MCF 10A (cell line): ENCODE measurements at regions not wholly inside any gene's neighbourhood (a gene's known extent, or its start where the extent isn't known, plus 50 kb on each side); places are given as distances from the start of the nearest gene placed in this dataset.

Experiments
- BruUV-seq: library from RNA; stranded (reverse); fragments of 400-500 nt; replicated peaks from 2 replicates; lab custom pipeline; 2021; lab: Mats Ljungman, UMichigan
- CTCF ChIA-PET: fragments of 300-600 bp; sonication (Branson Sonifier 250); formaldehyde crosslinking; extraction: SDS; loops from one replicate; lab custom pipeline; 2021; ENCODE audit warnings: antibody characterized with exemption, inconsistent platforms; lab: Yijun Ruan, JAX
- POLR2A ChIA-PET: fragments of 300-600, 350-650 bp; sonication (Branson Sonifier 250); formaldehyde crosslinking; extraction: SDS; loops from one replicate; lab custom pipeline; 2020; ENCODE audit warnings: antibody characterized with exemption, inconsistent platforms; lab: Yijun Ruan, JAX
- DNase-seq: peaks from one replicate; pipeline ENCODE4 v3.0.0-alpha.2; 2018; ENCODE audit not compliant: unreplicated experiment
- H3K27ac Mint-ChIP-seq: one replicate; pipeline ENCODE4 v1.8.0; 2022; ENCODE audit warnings: mild to moderate bottlenecking, low read depth, mixed read lengths; ENCODE audit not compliant: unreplicated experiment
- H3K27me3 Mint-ChIP-seq: one replicate; pipeline ENCODE4 v1.8.0; 2022; ENCODE audit warnings: mixed read lengths; ENCODE audit not compliant: insufficient read depth, unreplicated experiment
- H3K36me3 Mint-ChIP-seq: one replicate; pipeline ENCODE4 v1.8.0; 2022; ENCODE audit warnings: mild to moderate bottlenecking, moderate library complexity, mixed read lengths; ENCODE audit not compliant: insufficient read depth, unreplicated experiment
- H3K4me1 Mint-ChIP-seq: one replicate; pipeline ENCODE4 v1.8.0; 2022; ENCODE audit warnings: mixed read lengths; ENCODE audit not compliant: insufficient read depth, unreplicated experiment
- H3K4me3 Mint-ChIP-seq: one replicate; pipeline ENCODE4 v1.8.0; 2022; ENCODE audit warnings: mild to moderate bottlenecking, moderate library complexity, mixed read lengths; ENCODE audit not compliant: unreplicated experiment
- H3K9me3 Mint-ChIP-seq: one replicate; pipeline ENCODE4 v1.8.0; 2022; ENCODE audit warnings: mixed read lengths; ENCODE audit not compliant: unreplicated experiment
- CTCF ChIP-seq: fragments of 200-600 bp; IDR thresholded peaks from one replicate; pipeline ENCODE4 v1.8.0; 2022; ENCODE audit warnings: antibody characterized with exemption, mild to moderate bottlenecking; ENCODE audit not compliant: unreplicated experiment
- intact Hi-C: fragments of 100-400 bp; cut with micrococcal nuclease; formaldehyde crosslinking; loops from 2 replicates; pipeline ENCODE4 v1.14.1; 2022

GRCh38 chr5:28046596-28046995 lies 1008.2 kb upstream of the CDH9 start:
- no peak overlapping the region for H3K4me3 Mint-ChIP-seq

GRCh38 chr5:28027851-28028250 lies 989.5 kb upstream of the CDH9 start:
- H3K4me3 Mint-ChIP-seq = no peak overlapping the region
- BruUV-seq = no TSS peak

More at GRCh38 chr5:28046596-28046995, 1008.2 kb upstream of the CDH9 start:
- no peak for TF ChIP-seq CTCF
- H3K9me3 Mint-ChIP-seq = peaks cover 6% of the 10 kb centered on the region
- BruUV-seq = no TSS peak
- ChIA-PET POLR2A (no interaction called here), CTCF (no interaction called here)
- H3K27me3 Mint-ChIP-seq = no peaks in the 10 kb centered on the region
- H3K36me3 Mint-ChIP-seq = no peaks in the 10 kb centered on the region
- no peak for DNase-seq
- no peak overlapping the region for H3K27ac Mint-ChIP-seq
- no peaks in the 10 kb centered on the region for H3K4me1 Mint-ChIP-seq
- intact Hi-C loops = no loop called here

GRCh38 chr5:28017178-28017577 lies 978.8 kb upstream of the CDH9 start:
- no peaks in the 10 kb centered on the region for H3K27me3 Mint-ChIP-seq
- intact Hi-C loops = no loop called here
- H3K36me3 Mint-ChIP-seq = no peaks in the 10 kb centered on the region
- no peak overlapping the region for H3K27ac Mint-ChIP-seq
- no TSS peak for BruUV-seq
- H3K4me1 Mint-ChIP-seq = no peaks in the 10 kb centered on the region
- H3K9me3 Mint-ChIP-seq = peaks cover 25% of the 10 kb centered on the region
- POLR2A ChIA-PET = no interaction called here
- CTCF ChIA-PET = interaction anchor here (0.6 kb wide), 1 partner anchor 32 kb away, joined by 3 read pairs; no protein-coding TSS in a partner anchor
- DNase-seq = no peak
- TF ChIP-seq CTCF = no peak
- H3K4me3 Mint-ChIP-seq = no peak overlapping the region

More at GRCh38 chr5:28027851-28028250, 989.5 kb upstream of the CDH9 start:
- no peak for TF ChIP-seq CTCF
- DNase-seq = no peak
- ChIA-PET POLR2A (interaction anchor here (0.7 kb wide), 1 partner anchor 54 kb away, joined by 3 read pairs; no protein-coding TSS in a partner anchor), CTCF (interaction anchor here (0.8 kb wide), 1 partner anchor 10 kb away, joined by 3 read pairs; no protein-coding TSS in a partner anchor)
- no peaks in the 10 kb centered on the region for H3K36me3 Mint-ChIP-seq
- H3K4me1 Mint-ChIP-seq = no peaks in the 10 kb centered on the region
- H3K9me3 Mint-ChIP-seq = peaks cover 18% of the 10 kb centered on the region
- H3K27ac Mint-ChIP-seq = no peak overlapping the region
- intact Hi-C loops = no loop called here
- no peaks in the 10 kb centered on the region for H3K27me3 Mint-ChIP-seq

GRCh38 chr5:28014779-28015178 lies 976.4 kb upstream of the CDH9 start:
- no peaks in the 10 kb centered on the region for H3K4me1 Mint-ChIP-seq
- H3K27me3 Mint-ChIP-seq = no peaks in the 10 kb centered on the region
- H3K9me3 Mint-ChIP-seq = peaks cover 27% of the 10 kb centered on the region
- no TSS peak for BruUV-seq
- no peak overlapping the region for H3K27ac Mint-ChIP-seq
- ChIA-PET POLR2A (no interaction called here), CTCF (interaction anchor here (0.9 kb wide), 1 partner anchor 81 kb away, joined by 3 read pairs; no protein-coding TSS in a partner anchor)
- intact Hi-C loops = no loop called here
- no peaks in the 10 kb centered on the region for H3K36me3 Mint-ChIP-seq
- peak; percentile 11 for DNase-seq
- TF ChIP-seq CTCF = no peak
- no peak overlapping the region for H3K4me3 Mint-ChIP-seq
